Lower leg skin (tissue), 3 donors: ENCODE measurements at regions not wholly inside any gene's neighbourhood (a gene's known extent, or its start where the extent isn't known, plus 50 kb on each side); places are given as distances from the start of the nearest gene placed in this dataset.

Experiments used
- CTCF ChIP-seq, 3 donors: fragments of 450-650 bp; IDR thresholded peaks; one replicate each; pipeline ENCODE4 v1.5.1; 2016; ENCODE audit warnings: antibody characterized with exemption in 3 of 3, mild to moderate bottlenecking in 3 of 3, moderate library complexity in 2 of 3
- POLR2A ChIP-seq, 2 donors: fragments of 450-650 bp; IDR thresholded peaks; one replicate each; pipeline ENCODE4 v1.6.1; 2016 to 2017; ENCODE audit warnings: antibody characterized with exemption in 2 of 2, mild to moderate bottlenecking in 1 of 2, moderate library complexity in 1 of 2

- TF ChIP-seq POLR2A (IDR thresholded peaks at IDR 0.05) (no peak), CTCF (IDR thresholded peaks at IDR 0.05) (no peak)
Observed at GRCh38 chr5:115452536-115453235, 91.9 kb downstream of the FEM1C start.
